ENCODE measurements at regions not wholly inside any gene's neighbourhood (a gene's known extent, or its start where the extent isn't known, plus 50 kb on each side); places are given as distances from the start of the nearest gene placed in this dataset.

DNA sequence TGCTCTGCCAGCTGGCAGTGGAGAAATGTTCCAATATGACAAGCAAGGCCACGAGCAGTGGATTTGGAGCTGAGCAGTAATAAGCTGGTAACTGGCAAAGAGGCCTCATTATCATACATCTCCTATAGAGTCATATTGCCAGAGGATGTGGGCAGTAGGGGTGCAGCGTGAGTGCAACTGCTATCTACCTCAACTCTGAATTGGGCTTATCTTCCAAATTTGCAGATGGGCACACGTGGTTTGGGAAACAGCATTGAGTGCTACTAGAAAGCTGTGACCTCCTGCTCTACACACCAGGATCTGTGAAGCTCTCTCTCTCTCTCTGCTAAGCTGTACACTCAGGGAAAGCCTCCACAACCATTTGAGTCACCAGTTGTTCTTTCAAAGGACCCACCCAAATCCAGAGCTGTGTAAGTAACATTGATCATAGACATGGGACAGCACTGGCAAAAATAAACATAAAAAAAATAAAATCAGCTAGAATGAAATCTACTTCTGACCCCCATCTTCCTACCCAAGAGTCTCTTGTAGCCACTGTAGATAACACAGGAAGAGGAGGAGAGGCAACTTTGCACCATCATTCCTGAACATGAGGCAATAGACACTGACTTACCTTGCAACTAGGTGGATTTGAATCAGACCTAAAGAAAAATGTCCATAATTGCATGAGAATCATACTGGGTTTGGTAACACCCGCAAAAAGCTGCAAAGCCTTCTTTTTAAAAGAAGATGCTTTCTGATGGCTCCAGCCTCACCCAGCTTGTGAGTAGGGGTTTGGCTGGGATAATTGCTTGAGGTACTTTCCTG, 82.9 kb upstream of the THBS1 start:
- Histone ChIP-seq H3K27ac (no peak overlapping the region), H3K4me1 (peaks cover 0 to 56% (median 27%) of the 10 kb centered on the region in 4 donors), H3K36me3 (no peaks in the 10 kb centered on the region), H3K9me3 (no peaks in the 10 kb centered on the region), H3K27me3 (no peaks in the 10 kb centered on the region), H3K4me3 (no peak overlapping the region)
- TF ChIP-seq, protein P1, sequence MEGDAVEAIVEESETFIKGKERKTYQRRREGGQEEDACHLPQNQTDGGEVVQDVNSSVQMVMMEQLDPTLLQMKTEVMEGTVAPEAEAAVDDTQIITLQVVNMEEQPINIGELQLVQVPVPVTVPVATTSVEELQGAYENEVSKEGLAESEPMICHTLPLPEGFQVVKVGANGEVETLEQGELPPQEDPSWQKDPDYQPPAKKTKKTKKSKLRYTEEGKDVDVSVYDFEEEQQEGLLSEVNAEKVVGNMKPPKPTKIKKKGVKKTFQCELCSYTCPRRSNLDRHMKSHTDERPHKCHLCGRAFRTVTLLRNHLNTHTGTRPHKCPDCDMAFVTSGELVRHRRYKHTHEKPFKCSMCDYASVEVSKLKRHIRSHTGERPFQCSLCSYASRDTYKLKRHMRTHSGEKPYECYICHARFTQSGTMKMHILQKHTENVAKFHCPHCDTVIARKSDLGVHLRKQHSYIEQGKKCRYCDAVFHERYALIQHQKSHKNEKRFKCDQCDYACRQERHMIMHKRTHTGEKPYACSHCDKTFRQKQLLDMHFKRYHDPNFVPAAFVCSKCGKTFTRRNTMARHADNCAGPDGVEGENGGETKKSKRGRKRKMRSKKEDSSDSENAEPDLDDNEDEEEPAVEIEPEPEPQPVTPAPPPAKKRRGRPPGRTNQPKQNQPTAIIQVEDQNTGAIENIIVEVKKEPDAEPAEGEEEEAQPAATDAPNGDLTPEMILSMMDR (IDR thresholded peaks at IDR 0.05) = no peak
- DNase-seq = no peak
- intact Hi-C loops (cut with DNase I; ENCODE audit: low total_unique reads) = no loop called here

GRCh38 chr15:39498629-39499028, 82.2 kb upstream of the THBS1 start:
- H3K4me1 ChIP-seq = peaks cover 0 to 50% (median 27%) of the 10 kb centered on the region in 4 donors
- no peak overlapping the region for H3K4me3 ChIP-seq
- intact Hi-C loops (cut with DNase I; ENCODE audit: low total_unique reads) = no loop called here
- TF ChIP-seq, protein P1 (IDR thresholded peaks at IDR 0.05) = no peak
- no peak overlapping the region for H3K27ac ChIP-seq
- H3K27me3 ChIP-seq = no peaks in the 10 kb centered on the region
- no peaks in the 10 kb centered on the region for H3K36me3 ChIP-seq
- no peak for DNase-seq
- H3K9me3 ChIP-seq = no peaks in the 10 kb centered on the region

DNA sequence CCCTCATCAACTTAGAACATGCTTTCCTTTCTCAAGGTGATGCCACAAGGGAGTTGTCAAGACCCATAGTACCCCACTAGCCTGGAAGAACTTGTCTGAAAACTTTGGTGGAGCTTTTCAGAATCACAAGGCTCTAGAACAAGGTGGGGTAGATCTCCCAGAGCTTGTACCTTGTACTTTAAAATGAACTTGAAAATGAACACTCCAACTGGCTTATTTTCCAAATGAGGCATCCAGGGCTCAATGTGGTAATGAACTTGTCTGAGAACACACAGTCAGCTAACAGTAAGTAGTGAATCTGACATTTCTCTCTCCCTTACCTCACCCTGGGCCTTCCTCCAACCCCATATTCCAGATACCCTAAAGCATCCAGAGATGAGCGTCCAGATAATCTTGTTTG, 81.8 kb upstream of the THBS1 start:
- Histone ChIP-seq H3K4me1 (peaks cover 0 to 49% (median 27%) of the 10 kb centered on the region in 4 donors), H3K27me3 (no peaks in the 10 kb centered on the region), H3K4me3 (no peak overlapping the region), H3K9me3 (no peaks in the 10 kb centered on the region), H3K27ac (no peak overlapping the region), H3K36me3 (no peaks in the 10 kb centered on the region)
- intact Hi-C loops (cut with DNase I; ENCODE audit: low total_unique reads) = no loop called here
- TF ChIP-seq, protein P1 (IDR thresholded peaks at IDR 0.05) = no peak
- no peak for DNase-seq

- Histone ChIP-seq H3K9me3 (no peaks in the 10 kb centered on the region), H3K4me1 (peaks cover 0 to 49% (median 27%) of the 10 kb centered on the region in 4 donors), H3K27me3 (no peaks in the 10 kb centered on the region), H3K4me3 (no peak overlapping the region), H3K36me3 (no peaks in the 10 kb centered on the region), H3K27ac (no peak overlapping the region)
- TF ChIP-seq, protein P1 (IDR thresholded peaks at IDR 0.05) = no peak
- intact Hi-C loops (cut with DNase I; ENCODE audit: low total_unique reads) = no loop called here
- no peak for DNase-seq
Measured at GRCh38 chr15:39499681-39500080, 81.2 kb upstream of the THBS1 start.

DNA sequence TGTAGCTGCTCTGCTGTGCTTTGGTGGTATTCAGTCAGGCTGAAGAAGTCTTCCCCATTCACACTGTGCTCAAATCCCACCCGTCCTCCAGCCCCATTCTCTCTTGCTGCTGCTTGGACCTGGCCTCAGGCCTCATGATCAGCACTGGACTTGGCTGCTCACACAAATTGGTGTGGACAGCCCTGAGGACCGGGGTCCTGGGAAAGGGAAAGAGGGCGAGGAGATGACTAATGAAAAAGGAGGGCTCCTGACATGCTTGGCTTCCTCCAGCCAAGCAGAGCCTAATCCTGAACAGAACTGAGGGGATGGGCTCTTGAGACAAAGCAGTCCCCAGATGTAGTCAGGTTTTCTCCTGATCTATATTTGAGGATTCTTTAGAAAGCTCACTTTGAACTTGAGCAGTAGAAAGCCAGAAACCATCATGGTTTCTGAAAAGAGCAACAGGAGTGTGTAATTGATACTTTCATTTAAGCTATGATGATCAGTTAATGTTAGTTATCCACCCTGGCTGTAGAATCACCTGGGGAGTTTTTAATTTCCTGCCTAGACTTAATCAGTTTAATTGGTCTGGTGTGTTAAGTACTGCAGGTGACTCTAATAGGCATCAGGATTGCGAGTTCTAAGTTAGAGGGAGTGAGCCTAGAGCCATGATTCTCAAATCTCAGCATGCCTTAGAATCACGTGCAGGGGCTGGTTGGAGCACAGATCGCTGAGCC, 79.4 kb upstream of the THBS1 start:
- no peak overlapping the region for H3K4me3 ChIP-seq
- intact Hi-C loops (cut with DNase I; ENCODE audit: low total_unique reads) = no loop called here
- no peak overlapping the region for H3K27ac ChIP-seq

More for the DNA sequence above, 79.4 kb upstream of the THBS1 start:
- Histone ChIP-seq H3K9me3 (no peaks in the 10 kb centered on the region), H3K27me3 (no peaks in the 10 kb centered on the region), H3K4me1 (peaks cover 0 to 39% (median 18%) of the 10 kb centered on the region in 4 donors), H3K36me3 (no peaks in the 10 kb centered on the region)
- DNase-seq = no peak
- TF ChIP-seq, protein P1 (IDR thresholded peaks at IDR 0.05) = no peak
